HCT116 (cell line): ENCODE measurements at regions not wholly inside any gene's neighbourhood (a gene's known extent, or its start where the extent isn't known, plus 50 kb on each side); places are given as distances from the start of the nearest gene placed in this dataset.

Source experiments
- CEBPB ChIP-seq: IDR thresholded peaks from 2 replicates; pipeline ENCODE4 v1.6.1; 2012; ENCODE audit warnings: low read depth
- CTCF ChIP-seq, 3 experiments: fragments of 200-600 bp in 1 of 3; sonication (generic) in 1 of 3; IDR thresholded peaks in 2 of 3; conservative IDR thresholded peaks in 1 of 3; 2 replicates each; pipeline ENCODE4 v1.5.1; 2012 to 2017; ENCODE audit warnings: low read depth in 2 of 3, low read length in 2 of 3, antibody characterized with exemption in 1 of 3, borderline replicate concordance in 1 of 3, control low read depth in 1 of 3, mild to moderate bottlenecking in 1 of 3, mixed read lengths in 1 of 3, mixed run types in 1 of 3, moderate library complexity in 1 of 3; ENCODE audit not compliant: insufficient read depth in 1 of 3
- EGR1 ChIP-seq: IDR thresholded peaks from 2 replicates; pipeline ENCODE4 v1.6.1; 2012; ENCODE audit warnings: low read depth
- EZH2 ChIP-seq: fragments of 200-600 bp; sonication (generic); IDR thresholded peaks from 2 replicates; pipeline ENCODE4 v1.6.1; 2017; ENCODE audit warnings: antibody characterized with exemption, mixed run types
- JUND ChIP-seq: IDR thresholded peaks from 2 replicates; pipeline ENCODE4 v1.6.1; 2012
- MAX ChIP-seq: IDR thresholded peaks from 2 replicates; pipeline ENCODE4 v1.6.1; 2012
- POLR2A ChIP-seq: IDR thresholded peaks from 2 replicates; pipeline ENCODE4 v1.7.0; 2011; ENCODE audit warnings: borderline replicate concordance; ENCODE audit not compliant: insufficient read depth, insufficient read length; ENCODE audit errors: extremely low read depth
- POLR2AphosphoS5 ChIP-seq: IDR thresholded peaks from 2 replicates; pipeline ENCODE4 v1.6.1; 2011; ENCODE audit warnings: mild to moderate bottlenecking, low read depth, low read length, moderate library complexity
- RAD21 ChIP-seq: IDR thresholded peaks from 2 replicates; pipeline ENCODE4 v1.6.1; 2012; ENCODE audit warnings: low read depth, mild to moderate bottlenecking
- YY1 ChIP-seq: IDR thresholded peaks from 2 replicates; pipeline ENCODE4 v1.6.1; 2011; ENCODE audit warnings: low read length, low read depth, moderate library complexity, mild to moderate bottlenecking; ENCODE audit not compliant: insufficient replicate concordance; ENCODE audit errors: extremely low read depth

GRCh38 chr5:33319151-33319550, 121.6 kb upstream of the TARS1 start:
- TF ChIP-seq MAX (no peak), CTCF (IDR thresholded peaks at IDR 0.05 in 2 of 3, conservative IDR thresholded peaks at IDR 0.05 in 1 of 3; ENCODE audit: borderline replicate concordance in 1 of 3, insufficient read depth in 1 of 3, low read depth in 2 of 3, low read length in 2 of 3) (no peak), POLR2A (no peak), CEBPB (no peak), POLR2AphosphoS5 (no peak), RAD21 (no peak), EZH2 (no peak), YY1 (no peak), JUND (no peak), EGR1 (no peak)
